ENCODE measurements at regions not wholly inside any gene's neighbourhood (a gene's known extent, or its start where the extent isn't known, plus 50 kb on each side); places are given as distances from the start of the nearest gene placed in this dataset.

- WGBS, 2 donors (ENCODE audit: low coverage in 1 of 2): 66 to 87% methylated on average over 3 to 5 of the region's 5 CpGs
- H3K4me3 ChIP-seq: no peak overlapping the region
- no peak overlapping the region for H3K27ac ChIP-seq
Observed at GRCh38 chr2:64720535-64721319, 67.0 kb upstream of the SERTAD2 start.

GRCh38 chr2:64721320-64721623 is 67.6 kb upstream of the SERTAD2 start:
- TF ChIP-seq POLR2AphosphoS5 (IDR thresholded peaks at IDR 0.05) (no peak), CTCF (IDR thresholded peaks at IDR 0.05) (no peak)
- in situ Hi-C loops (cut with MboI; ENCODE audit: low pct_ligation_motif_present in 1 of 4, low pct_unique_long_range_greater_than_20kb in 1 of 4, low sequenced_read_pairs in 3 of 4) (no loop called here), intact Hi-C loops (cut with DNase I; ENCODE audit: low total_unique reads) (loop anchor here (10.0 kb wide), 1 partner anchor 46 kb away; no protein-coding TSS in a partner anchor)
- Histone ChIP-seq H3K27me3 (no peaks in the 10 kb centered on the region), H3K36me3 (no peaks in the 10 kb centered on the region), H3K9me3 (no peaks in the 10 kb centered on the region), H3K27ac (no peak overlapping the region), H3K4me1 (peaks cover 0 to 7% (median 0%) of the 10 kb centered on the region in 4 donors), H3K4me3 (no peak overlapping the region)
- DNase-seq: no peak
- 84 to 89% methylated on average over 4 to 5 of the region's 5 CpGs for WGBS, 2 donors (ENCODE audit: low coverage in 1 of 2)

More at GRCh38 chr2:64720535-64721319, 67.0 kb upstream of the SERTAD2 start:
- no peak for DNase-seq
- no peaks in the 10 kb centered on the region for H3K9me3 ChIP-seq
- TF ChIP-seq POLR2A (IDR thresholded peaks at IDR 0.05) (no peak), POLR2AphosphoS5 (IDR thresholded peaks at IDR 0.05) (no peak), EP300 (IDR thresholded peaks at IDR 0.05; ENCODE audit: low read depth) (no peak), CTCF (IDR thresholded peaks at IDR 0.05) (no peak)
- H3K27me3 ChIP-seq: no peaks in the 10 kb centered on the region
- H3K4me1 ChIP-seq: peaks cover 0 to 7% (median 0%) of the 10 kb centered on the region in 4 donors
- in situ Hi-C loops (cut with MboI; ENCODE audit: low pct_ligation_motif_present in 1 of 4, low pct_unique_long_range_greater_than_20kb in 1 of 4, low sequenced_read_pairs in 3 of 4): no loop called here
- H3K36me3 ChIP-seq: no peaks in the 10 kb centered on the region
- intact Hi-C loops (cut with DNase I; ENCODE audit: low total_unique reads): loop anchor here (10.0 kb wide), 1 partner anchor 46 kb away; no protein-coding TSS in a partner anchor

- Histone ChIP-seq H3K4me1 (peaks cover 0 to 18% (median 4%) of the 10 kb centered on the region in 4 donors), H3K36me3 (no peaks in the 10 kb centered on the region), H3K27ac (no peak overlapping the region), H3K27me3 (no peaks in the 10 kb centered on the region), H3K4me3 (no peak overlapping the region), H3K9me3 (no peaks in the 10 kb centered on the region)
- intact Hi-C loops (cut with DNase I; ENCODE audit: low total_unique reads): loop anchor here (10.0 kb wide), 1 partner anchor 48 kb away; no protein-coding TSS in a partner anchor
- 58 to 59% methylated on average over 2 of the region's 2 CpGs for WGBS, 2 donors (ENCODE audit: low coverage in 1 of 2)
- in situ Hi-C loops (cut with MboI; ENCODE audit: low pct_ligation_motif_present in 1 of 4, low pct_unique_long_range_greater_than_20kb in 1 of 4, low sequenced_read_pairs in 3 of 4): no loop called here
- DNase-seq: no peak
- no peak for TF ChIP-seq POLR2AphosphoS5 (IDR thresholded peaks at IDR 0.05)
- no peak for TF ChIP-seq CTCF (IDR thresholded peaks at IDR 0.05)
Observed at GRCh38 chr2:64722291-64723044, 68.8 kb upstream of the SERTAD2 start.

GRCh38 chr2:64727013-64727767 is 73.5 kb upstream of the SERTAD2 start:
- in situ Hi-C loops (cut with MboI; ENCODE audit: low pct_ligation_motif_present in 1 of 4, low pct_unique_long_range_greater_than_20kb in 1 of 4, low sequenced_read_pairs in 3 of 4) (no loop called here), intact Hi-C loops (cut with DNase I; ENCODE audit: low total_unique reads) (loop anchor here (10.0 kb wide), 1 partner anchor 52 kb away; no protein-coding TSS in a partner anchor)
- 57 to 74% methylated on average over 3 of the region's 3 CpGs for WGBS, 2 donors (ENCODE audit: low coverage in 1 of 2)
- no peaks in the 10 kb centered on the region for H3K36me3 ChIP-seq
- no peak overlapping the region for H3K4me3 ChIP-seq
- no peak for DNase-seq
- H3K27ac ChIP-seq: peak overlapping the region; percentile 54 to 68 (median 62)
- peaks cover 14 to 49% (median 24%) of the 10 kb centered on the region in 4 donors for H3K4me1 ChIP-seq
- no peaks in the 10 kb centered on the region for H3K27me3 ChIP-seq
- TF ChIP-seq EP300 (IDR thresholded peaks at IDR 0.05; ENCODE audit: low read depth) (no peak), CTCF (IDR thresholded peaks at IDR 0.05) (no peak), POLR2A (IDR thresholded peaks at IDR 0.05) (no peak), POLR2AphosphoS5 (IDR thresholded peaks at IDR 0.05) (no peak)
- H3K9me3 ChIP-seq: no peaks in the 10 kb centered on the region

Measured in transverse colon (tissue), 4 donors.